SU-DHL-6 (cell line): ENCODE measurements at regions not wholly inside any gene's neighbourhood (a gene's known extent, or its start where the extent isn't known, plus 50 kb on each side); places are given as distances from the start of the nearest gene placed in this dataset.

ENCODE experiments used
- EZH2phosphoT487 ChIP-seq: fragments of 200-600 bp; sonication (generic), shearing (Covaris generic); conservative IDR thresholded peaks from 2 replicates; pipeline ENCODE4 v1.6.1; 2018; ENCODE audit warnings: mild to moderate bottlenecking, antibody characterized with exemption, low read length, moderate library complexity, mixed read lengths
- TF ChIP-seq, protein P1 (sequence below): fragments of 200-600 bp; sonication (generic); IDR thresholded peaks from one replicate; pipeline ENCODE4 v1.5.1; 2017; ENCODE audit warnings: antibody characterized with exemption, mild to moderate bottlenecking, low read length, moderate library complexity; ENCODE audit not compliant: insufficient read depth, poor library complexity, severe bottlenecking

DNA sequence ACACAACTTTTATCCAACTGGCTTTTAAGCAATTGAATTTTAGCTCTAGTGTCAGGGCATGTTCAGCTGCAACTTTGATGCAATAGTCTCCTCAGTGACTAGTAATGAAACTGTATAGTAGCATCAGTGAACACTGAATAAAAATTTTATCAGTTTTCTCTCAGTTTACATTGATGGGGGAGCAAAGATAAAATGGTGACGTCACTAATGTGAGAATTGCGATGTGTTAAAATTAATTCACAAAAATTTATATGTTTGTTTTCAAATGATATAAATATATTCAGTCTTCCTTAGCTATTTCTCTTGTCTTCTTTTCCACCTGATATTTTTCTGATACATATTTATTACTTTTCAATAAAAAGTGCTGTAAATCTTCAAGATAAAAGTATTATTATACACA is 508.8 kb upstream of the AGA start:
- TF ChIP-seq, protein P1, sequence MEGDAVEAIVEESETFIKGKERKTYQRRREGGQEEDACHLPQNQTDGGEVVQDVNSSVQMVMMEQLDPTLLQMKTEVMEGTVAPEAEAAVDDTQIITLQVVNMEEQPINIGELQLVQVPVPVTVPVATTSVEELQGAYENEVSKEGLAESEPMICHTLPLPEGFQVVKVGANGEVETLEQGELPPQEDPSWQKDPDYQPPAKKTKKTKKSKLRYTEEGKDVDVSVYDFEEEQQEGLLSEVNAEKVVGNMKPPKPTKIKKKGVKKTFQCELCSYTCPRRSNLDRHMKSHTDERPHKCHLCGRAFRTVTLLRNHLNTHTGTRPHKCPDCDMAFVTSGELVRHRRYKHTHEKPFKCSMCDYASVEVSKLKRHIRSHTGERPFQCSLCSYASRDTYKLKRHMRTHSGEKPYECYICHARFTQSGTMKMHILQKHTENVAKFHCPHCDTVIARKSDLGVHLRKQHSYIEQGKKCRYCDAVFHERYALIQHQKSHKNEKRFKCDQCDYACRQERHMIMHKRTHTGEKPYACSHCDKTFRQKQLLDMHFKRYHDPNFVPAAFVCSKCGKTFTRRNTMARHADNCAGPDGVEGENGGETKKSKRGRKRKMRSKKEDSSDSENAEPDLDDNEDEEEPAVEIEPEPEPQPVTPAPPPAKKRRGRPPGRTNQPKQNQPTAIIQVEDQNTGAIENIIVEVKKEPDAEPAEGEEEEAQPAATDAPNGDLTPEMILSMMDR, result no peak
- no peak for TF ChIP-seq EZH2phosphoT487
